Loucy (cell line): ENCODE measurements at regions not wholly inside any gene's neighbourhood (a gene's known extent, or its start where the extent isn't known, plus 50 kb on each side); places are given as distances from the start of the nearest gene placed in this dataset.

Experiments
- H2AFZ ChIP-seq: fragments of 200-600 bp; sonication (generic); 2 replicates; pipeline ENCODE4 v1.6.0; 2016; ENCODE audit warnings: antibody characterized with exemption, mild to moderate bottlenecking, low read length, moderate library complexity
- H3F3A ChIP-seq: fragments of 200-600 bp; 2 replicates; pipeline ENCODE4 v1.6.0; 2016; ENCODE audit warnings: antibody characterized with exemption, low read depth, mild to moderate bottlenecking
- H3K27me3 ChIP-seq: fragments of 200-600 bp; sonication (generic); 2 replicates; pipeline ENCODE4 v1.6.1; 2014; ENCODE audit warnings: low read length, mild to moderate bottlenecking; ENCODE audit not compliant: insufficient read depth, poor library complexity, severe bottlenecking
- H3K36me3 ChIP-seq: fragments of 200-600 bp; sonication (generic); 2 replicates; pipeline ENCODE4 v1.6.1; 2016; ENCODE audit warnings: low read length; ENCODE audit not compliant: insufficient read depth
- H3K4me1 ChIP-seq: fragments of 200-600 bp; sonication (generic); 2 replicates; pipeline ENCODE4 v1.5.1; 2014; ENCODE audit warnings: low read length, mild to moderate bottlenecking; ENCODE audit not compliant: insufficient read depth, poor library complexity, severe bottlenecking
- H3K4me2 ChIP-seq: fragments of 200-600 bp; sonication (generic); 2 replicates; pipeline ENCODE4 v1.6.0; 2014; ENCODE audit warnings: antibody characterized with exemption, low read length, low read depth, mild to moderate bottlenecking; ENCODE audit not compliant: poor library complexity, severe bottlenecking
- H3K4me3 ChIP-seq: fragments of 200-600 bp; sonication (generic); 2 replicates; pipeline ENCODE4 v1.5.1; 2014; ENCODE audit warnings: low read length, mild to moderate bottlenecking, mixed read lengths; ENCODE audit not compliant: poor library complexity, severe bottlenecking
- H3K79me2 ChIP-seq: fragments of 200-600 bp; sonication (generic); 2 replicates; pipeline ENCODE4 v1.6.1; 2014; ENCODE audit warnings: low read length; ENCODE audit not compliant: insufficient read depth
- H3K9ac ChIP-seq: fragments of 200-600 bp; sonication (generic); 2 replicates; pipeline ENCODE4 v1.6.0; 2014; ENCODE audit warnings: mild to moderate bottlenecking, low read depth, low read length, moderate library complexity; ENCODE audit not compliant: poor library complexity, severe bottlenecking
- H3K9me2 ChIP-seq: fragments of 200-600 bp; sonication (generic); replicated peaks from 2 replicates; pipeline ENCODE4 v1.6.1; 2016; ENCODE audit warnings: low read depth, low read length, mixed read lengths
- H3K9me3 ChIP-seq: fragments of 200-600 bp; sonication (generic); 2 replicates; pipeline ENCODE4 v1.6.1; 2014; ENCODE audit warnings: mild to moderate bottlenecking, antibody characterized with exemption, low read length, low read depth; ENCODE audit not compliant: insufficient read depth
- H4K20me1 ChIP-seq: fragments of 200-600 bp; sonication (generic); 2 replicates; pipeline ENCODE4 v1.6.0; 2014; ENCODE audit warnings: antibody characterized with exemption, low read length, mild to moderate bottlenecking; ENCODE audit not compliant: insufficient read depth, poor library complexity, severe bottlenecking
- CTCF ChIP-seq: fragments of 200-600 bp; sonication (generic); conservative IDR thresholded peaks from 2 replicates; pipeline ENCODE4 v1.5.1; 2014; ENCODE audit warnings: mild to moderate bottlenecking, antibody characterized with exemption, low read length
- EZH2phosphoT487 ChIP-seq: fragments of 200-600 bp; IDR thresholded peaks from 2 replicates; pipeline ENCODE4 v1.6.1; 2018; ENCODE audit warnings: antibody characterized with exemption, mild to moderate bottlenecking, moderate library complexity, borderline replicate concordance

DNA sequence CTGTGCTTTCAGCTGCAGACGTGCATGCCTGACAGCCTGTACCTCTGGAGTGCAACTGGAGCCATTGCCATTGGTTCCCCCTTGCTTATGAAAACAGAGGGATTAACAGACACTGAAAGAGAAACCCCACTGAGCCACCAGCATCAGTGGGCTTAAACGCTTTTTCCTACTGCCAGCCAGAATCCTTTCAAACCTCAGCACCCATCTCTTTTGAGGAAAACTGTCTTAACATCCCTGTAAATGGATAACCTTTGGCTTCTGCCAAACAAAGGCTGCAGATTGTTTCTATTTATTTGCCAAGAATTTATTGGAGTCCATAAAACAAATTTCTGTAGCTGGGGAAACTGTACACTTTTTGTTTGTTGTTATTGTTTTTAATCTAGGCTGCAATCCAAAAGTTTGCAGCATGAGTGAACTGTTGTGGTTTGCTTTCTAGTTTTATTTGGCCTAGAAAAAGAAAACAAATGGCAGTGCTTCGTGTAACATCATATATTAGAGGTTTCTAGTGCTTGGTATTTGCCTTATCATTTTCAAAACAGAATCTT lies 369.2 kb upstream of the IL12A start:
- Histone ChIP-seq H3K4me3 (no peak overlapping the region), H3K36me3 (no peaks in the 10 kb centered on the region), H3K79me2 (no peaks in the 10 kb centered on the region), H3K27me3 (no peaks in the 10 kb centered on the region), H2AFZ (no peak overlapping the region), H3K9me2 (0 out of 2 replicates have a peak, but pooled peaks cover 5% of the 10 kb centered on the region), H4K20me1 (no peaks in the 10 kb centered on the region), H3K4me2 (no peak overlapping the region), H3K9me3 (no peaks in the 10 kb centered on the region), H3K4me1 (no peaks in the 10 kb centered on the region), H3F3A (no peaks in the 10 kb centered on the region), H3K9ac (no peak overlapping the region)
- TF ChIP-seq EZH2phosphoT487 (no peak), CTCF (no peak)

GRCh38 chr3:159620281-159620680 lies 368.4 kb upstream of the IL12A start:
- no peaks in the 10 kb centered on the region for H3F3A ChIP-seq
- no peaks in the 10 kb centered on the region for H3K79me2 ChIP-seq
- no peaks in the 10 kb centered on the region for H3K27me3 ChIP-seq
- H3K9me2 ChIP-seq: 0 out of 2 replicates have a peak, but pooled peaks cover 5% of the 10 kb centered on the region
- H3K4me2 ChIP-seq: no peak overlapping the region
- no peak for TF ChIP-seq CTCF
- TF ChIP-seq EZH2phosphoT487: no peak
- no peaks in the 10 kb centered on the region for H3K36me3 ChIP-seq
- H3K9me3 ChIP-seq: no peaks in the 10 kb centered on the region
- no peak overlapping the region for H3K9ac ChIP-seq
- H2AFZ ChIP-seq: no peak overlapping the region
- H4K20me1 ChIP-seq: no peaks in the 10 kb centered on the region
- H3K4me3 ChIP-seq: no peak overlapping the region
- no peaks in the 10 kb centered on the region for H3K4me1 ChIP-seq

DNA sequence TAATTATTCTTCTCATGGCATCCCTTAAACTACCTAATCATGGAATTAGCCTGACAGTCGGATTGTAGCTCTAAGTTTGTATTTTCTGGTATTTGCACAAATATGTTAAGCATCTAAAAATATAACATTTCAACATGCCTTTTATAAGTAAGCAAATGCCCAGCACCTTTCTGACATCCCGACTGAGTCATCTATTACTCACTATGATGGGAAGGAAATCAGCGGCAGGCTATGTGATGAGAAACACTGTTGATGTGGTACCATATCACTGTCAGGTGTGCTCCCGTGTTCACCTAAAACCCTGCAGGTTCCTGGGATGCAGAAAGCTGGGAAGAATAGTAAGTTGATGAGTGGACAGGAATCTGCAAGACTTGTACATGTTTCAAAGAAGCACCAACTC lies 367.8 kb upstream of the IL12A start:
- H3F3A ChIP-seq: no peaks in the 10 kb centered on the region
- H3K4me3 ChIP-seq: no peak overlapping the region
- no peaks in the 10 kb centered on the region for H3K4me1 ChIP-seq
- no peaks in the 10 kb centered on the region for H3K79me2 ChIP-seq
- H3K9ac ChIP-seq: no peak overlapping the region
- H3K9me2 ChIP-seq: 0 out of 2 replicates have a peak, but pooled peaks cover 5% of the 10 kb centered on the region
- no peaks in the 10 kb centered on the region for H3K36me3 ChIP-seq
- no peak overlapping the region for H2AFZ ChIP-seq
- H4K20me1 ChIP-seq: no peaks in the 10 kb centered on the region
- TF ChIP-seq EZH2phosphoT487 (no peak), CTCF (no peak)
- no peaks in the 10 kb centered on the region for H3K27me3 ChIP-seq
- no peaks in the 10 kb centered on the region for H3K9me3 ChIP-seq
- H3K4me2 ChIP-seq: no peak overlapping the region
